NT2/D1 (cell line): ENCODE measurements at regions not wholly inside any gene's neighbourhood (a gene's known extent, or its start where the extent isn't known, plus 50 kb on each side); places are given as distances from the start of the nearest gene placed in this dataset.

Source experiments
- YY1 ChIP-seq: IDR thresholded peaks from 2 replicates; pipeline ENCODE4 v1.6.1; 2011; ENCODE audit not compliant: insufficient read length, insufficient read depth
- ZNF274 ChIP-seq: IDR thresholded peaks from 2 replicates; pipeline ENCODE4 v1.6.1; 2011; ENCODE audit warnings: mild to moderate bottlenecking, low read depth, low read length

DNA sequence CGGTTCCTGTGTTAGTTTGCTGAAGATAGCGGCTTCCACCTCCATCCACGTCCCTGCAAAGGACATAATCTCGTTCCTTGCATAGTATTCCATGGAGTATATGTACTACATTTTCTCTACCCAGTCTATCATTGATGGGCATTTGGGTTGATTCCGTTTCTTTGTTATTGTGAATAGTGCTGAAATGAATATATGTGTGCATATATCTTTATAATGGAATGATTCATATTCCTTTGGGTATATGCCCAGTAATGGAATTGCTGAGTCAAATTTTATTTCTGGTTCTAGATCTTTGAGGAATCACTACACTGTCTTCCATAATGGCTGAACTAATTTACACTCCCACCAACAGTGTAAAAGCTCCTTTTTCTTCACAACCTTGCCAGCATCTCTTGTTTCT is 255.4 kb upstream of the CDH2 start:
- TF ChIP-seq YY1 (no peak), ZNF274 (no peak)
